ENCODE measurements at regions not wholly inside any gene's neighbourhood (a gene's known extent, or its start where the extent isn't known, plus 50 kb on each side); places are given as distances from the start of the nearest gene placed in this dataset.

DNA sequence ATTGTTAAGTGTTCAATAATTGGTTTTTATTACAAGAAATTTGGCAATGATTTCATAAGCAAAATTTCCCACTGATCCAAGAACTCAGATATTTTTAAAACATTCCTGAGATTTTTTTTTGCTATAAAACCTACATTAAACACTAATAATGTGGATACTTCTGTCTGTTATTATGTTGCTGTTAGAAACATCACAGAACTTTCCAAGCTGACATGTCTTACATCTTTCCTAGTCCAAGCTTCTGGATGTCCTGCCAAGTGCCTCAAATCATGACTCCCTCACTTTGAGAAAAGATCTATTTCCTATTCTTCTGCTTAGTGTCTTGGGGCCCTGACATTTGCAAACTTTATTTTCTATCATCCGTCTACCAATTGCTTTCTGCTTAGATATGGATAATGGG lies 110.8 kb downstream of the RFPL4B start:
- ATAC-seq (ENCODE audit: low FRiP score) (no peak), DNase-seq (ENCODE audit: low spot score) (no peak)
- no peak for TF ChIP-seq CTCF (IDR thresholded peaks at IDR 0.05)

- DNase-seq (ENCODE audit: low spot score) (no peak), ATAC-seq (ENCODE audit: low FRiP score) (no peak)
- no peak for TF ChIP-seq CTCF (IDR thresholded peaks at IDR 0.05)
Measured at GRCh38 chr6:112459758-112460304, 112.7 kb downstream of the RFPL4B start.

DNA sequence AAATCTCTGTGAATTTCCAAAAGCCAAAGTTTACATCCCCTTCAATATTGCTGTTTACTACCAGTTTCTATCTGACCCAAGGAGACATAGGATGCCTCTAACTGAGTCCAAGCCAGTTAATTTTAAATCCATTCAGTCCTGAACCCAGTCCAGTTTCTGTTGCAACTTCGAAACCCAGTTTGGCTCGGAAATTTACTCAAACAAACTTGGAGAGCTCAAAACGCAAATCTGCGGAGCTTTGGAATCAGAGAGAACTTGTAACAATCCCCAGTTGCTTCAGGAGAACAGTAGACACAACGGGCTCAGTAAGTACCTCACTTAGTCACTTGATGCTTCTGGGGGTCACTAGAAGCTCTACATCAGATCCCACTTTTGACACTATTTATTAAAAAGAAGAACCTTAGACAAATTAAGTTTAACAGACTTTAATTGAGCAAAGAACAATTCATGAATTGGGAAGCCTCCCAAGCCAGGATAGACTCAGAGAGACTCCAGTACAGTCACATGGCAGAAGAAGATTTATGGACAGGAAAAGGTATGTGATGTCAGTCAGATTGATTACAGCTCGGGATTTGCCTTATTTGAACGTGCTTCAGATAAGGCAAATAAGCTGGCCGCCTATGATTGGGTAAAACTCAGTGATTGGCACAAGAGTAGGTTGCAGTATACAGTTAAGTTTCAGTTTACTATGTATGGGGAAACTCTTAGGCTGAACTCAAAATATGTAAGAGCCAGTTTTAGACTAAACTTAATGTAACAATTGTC lies 118.0 kb downstream of the RFPL4B start:
- DNase-seq (ENCODE audit: low spot score) (no peak), ATAC-seq (ENCODE audit: low FRiP score) (no peak)
- TF ChIP-seq CTCF (IDR thresholded peaks at IDR 0.05) = no peak

- no peak for TF ChIP-seq CTCF (IDR thresholded peaks at IDR 0.05)
- peak; percentile 37 for ATAC-seq (ENCODE audit: low FRiP score)
- no peak for DNase-seq (ENCODE audit: low spot score)
Measured at GRCh38 chr6:112466373-112467151, 119.4 kb downstream of the RFPL4B start.

GRCh38 chr6:112468359-112468758 lies 121.2 kb downstream of the RFPL4B start:
- no peak for DNase-seq (ENCODE audit: low spot score)
- no peak for ATAC-seq (ENCODE audit: low FRiP score)
- no peak for TF ChIP-seq CTCF (IDR thresholded peaks at IDR 0.05)

DNA sequence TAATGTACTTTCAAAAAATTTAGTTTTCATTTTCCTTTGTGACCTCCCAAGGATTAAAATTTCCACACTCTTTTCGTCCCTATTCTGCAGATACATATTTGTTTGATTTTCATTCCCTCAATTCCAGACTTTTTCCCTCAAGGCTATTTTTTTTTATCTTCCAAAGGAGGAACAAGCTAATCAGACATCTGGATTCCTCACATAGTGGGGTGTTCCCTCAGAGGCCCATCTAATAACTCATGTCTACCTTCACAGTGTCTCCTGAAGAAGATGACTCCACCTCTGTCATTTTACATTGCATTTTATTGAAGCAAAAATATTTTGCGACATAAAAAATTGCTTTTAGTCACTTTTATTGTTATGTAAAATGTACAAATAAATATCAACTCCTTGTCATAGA lies 122.2 kb downstream of the RFPL4B start:
- TF ChIP-seq CTCF (IDR thresholded peaks at IDR 0.05) = no peak
- ATAC-seq (ENCODE audit: low FRiP score) (no peak), DNase-seq (ENCODE audit: low spot score) (no peak)
